ENCODE measurements at regions not wholly inside any gene's neighbourhood (a gene's known extent, or its start where the extent isn't known, plus 50 kb on each side); places are given as distances from the start of the nearest gene placed in this dataset.
"Not testable (repeated sequence)": the region's sequence is repeated elsewhere in the genome, so short reads cannot be mapped to it uniquely, and the experiment has no call there.

GRCh38 chr9:129545876-129546275 lies 75.0 kb downstream of the C9orf50 start:
- DNase-seq (ENCODE audit: low spot score): not testable (repeated sequence)

- no peak for DNase-seq (ENCODE audit: low spot score)
Observed at GRCh38 chr9:129544761-129545160, 76.1 kb downstream of the C9orf50 start.

GRCh38 chr9:129542741-129543140 lies 78.2 kb downstream of the C9orf50 start:
- no peak for DNase-seq (ENCODE audit: low spot score)

GRCh38 chr9:129541270-129541669 lies 79.6 kb downstream of the C9orf50 start:
- DNase-seq (ENCODE audit: low spot score): no peak

- DNase-seq (ENCODE audit: low spot score): no peak
Observed at GRCh38 chr9:129539446-129539845, 81.5 kb downstream of the C9orf50 start.

GRCh38 chr9:129531860-129532402 lies 89.0 kb downstream of the C9orf50 start:
- not testable (repeated sequence) for DNase-seq (ENCODE audit: low spot score)

- not testable (repeated sequence) for DNase-seq (ENCODE audit: low spot score)
Observed at GRCh38 chr9:129527955-129528354, 92.9 kb downstream of the C9orf50 start.

GRCh38 chr9:129525656-129526196 lies 95.2 kb downstream of the C9orf50 start:
- no peak for DNase-seq (ENCODE audit: low spot score)

GRCh38 chr9:129524582-129525270 lies 96.2 kb downstream of the C9orf50 start:
- no peak for DNase-seq (ENCODE audit: low spot score)

GRCh38 chr9:129523943-129524581 lies 96.8 kb downstream of the C9orf50 start:
- no peak for DNase-seq (ENCODE audit: low spot score)

GRCh38 chr9:129522351-129522750 lies 98.5 kb downstream of the C9orf50 start:
- no peak for DNase-seq (ENCODE audit: low spot score)

GRCh38 chr9:129520082-129520481 lies 100.8 kb downstream of the C9orf50 start:
- DNase-seq (ENCODE audit: low spot score): no peak

- DNase-seq (ENCODE audit: low spot score): no peak
Observed at GRCh38 chr9:129518074-129518473, 102.8 kb downstream of the C9orf50 start.

- DNase-seq (ENCODE audit: low spot score): no peak
Observed at GRCh38 chr9:129517006-129517405, 103.9 kb downstream of the C9orf50 start.

- no peak for DNase-seq (ENCODE audit: low spot score)
Observed at GRCh38 chr9:129514891-129515290, 106.0 kb downstream of the C9orf50 start.

GRCh38 chr9:129514497-129514867 lies 106.4 kb downstream of the C9orf50 start:
- no peak for DNase-seq (ENCODE audit: low spot score)

- DNase-seq (ENCODE audit: low spot score): no peak
Observed at GRCh38 chr9:129513856-129514496, 106.9 kb downstream of the C9orf50 start.

GRCh38 chr9:129513282-129513681 lies 107.6 kb downstream of the C9orf50 start:
- DNase-seq (ENCODE audit: low spot score): no peak

GRCh38 chr9:129511285-129511900 lies 109.5 kb downstream of the C9orf50 start:
- DNase-seq (ENCODE audit: low spot score): no peak

GRCh38 chr9:129509533-129509928 lies 111.4 kb downstream of the C9orf50 start:
- DNase-seq (ENCODE audit: low spot score): no peak

- no peak for DNase-seq (ENCODE audit: low spot score)
Observed at GRCh38 chr9:129507805-129508204, 113.1 kb downstream of the C9orf50 start.

GRCh38 chr9:129506892-129507291 lies 114.0 kb downstream of the C9orf50 start:
- no peak for DNase-seq (ENCODE audit: low spot score)
